ENCODE measurements at regions not wholly inside any gene's neighbourhood (a gene's known extent, or its start where the extent isn't known, plus 50 kb on each side); places are given as distances from the start of the nearest gene placed in this dataset.
"Not testable (repeated sequence)": the region's sequence is repeated elsewhere in the genome, so short reads cannot be mapped to it uniquely, and the experiment has no call there.

GRCh38 chr16:66251476-66252160, 114.9 kb upstream of the CDH5 start:
- TF ChIP-seq CTCF (IDR thresholded peaks at IDR 0.05; ENCODE audit: extremely low read depth, missing control alignments): no peak
- DNase-seq (ENCODE audit: low spot score): no peak

DNA sequence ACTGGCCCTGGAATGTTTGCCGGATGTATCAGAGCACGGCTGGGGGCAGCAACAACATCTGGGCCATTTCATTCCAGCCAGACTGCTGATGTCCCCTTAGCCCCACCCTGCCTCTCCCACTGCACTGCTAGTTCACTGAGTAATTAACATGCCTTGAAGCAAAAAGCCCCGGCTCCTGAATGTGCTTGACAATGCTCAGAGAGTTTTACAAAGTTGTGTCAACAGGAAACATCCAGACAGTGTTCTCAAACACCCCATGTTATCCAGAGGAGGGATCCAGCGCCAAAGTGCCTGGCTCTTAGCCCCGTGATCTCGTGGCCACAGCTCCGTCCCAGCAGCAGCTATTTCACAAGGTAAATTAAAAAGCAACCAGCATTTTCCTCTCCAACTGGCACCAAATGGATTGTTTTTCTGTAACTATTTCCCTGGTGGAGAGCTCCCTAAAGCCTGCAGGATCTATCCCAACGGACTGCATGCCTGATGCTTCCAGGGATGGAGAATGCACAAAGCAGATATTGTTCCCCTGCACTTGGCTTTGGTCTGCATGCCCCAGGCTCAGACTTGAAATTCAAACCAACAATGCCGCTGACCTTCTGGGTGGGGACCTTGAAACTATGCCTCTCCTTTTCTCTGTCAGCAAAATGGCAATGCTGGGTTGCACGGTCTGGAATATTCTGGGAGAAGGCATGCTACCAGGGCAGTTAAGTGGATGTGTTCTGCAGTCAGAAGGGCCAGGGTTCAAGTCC, 115.6 kb upstream of the CDH5 start:
- no peak for TF ChIP-seq CTCF (IDR thresholded peaks at IDR 0.05; ENCODE audit: extremely low read depth, missing control alignments)
- DNase-seq (ENCODE audit: low spot score): no peak

GRCh38 chr16:66247516-66248481, 118.7 kb upstream of the CDH5 start:
- TF ChIP-seq CTCF (IDR thresholded peaks at IDR 0.05; ENCODE audit: extremely low read depth, missing control alignments): no peak

DNA sequence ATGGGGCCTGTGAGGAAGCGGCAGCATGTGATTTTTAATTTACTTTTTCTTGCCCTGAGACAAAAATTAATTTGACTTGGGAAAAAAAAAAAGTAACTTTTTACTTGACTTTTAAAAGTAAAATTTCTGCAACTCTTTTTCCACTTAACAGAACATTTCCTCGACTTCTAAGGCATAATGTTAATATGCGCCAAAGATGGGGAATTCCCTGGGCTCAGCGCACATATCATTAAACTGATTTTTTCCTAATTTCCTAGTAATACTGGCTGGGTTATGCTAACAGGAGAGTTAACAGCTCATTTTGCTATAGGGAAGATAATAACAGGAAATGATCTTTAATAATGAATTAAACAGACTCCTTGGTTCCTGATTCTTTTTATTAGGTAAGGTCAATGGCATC, 120.6 kb upstream of the CDH5 start:
- no peak for DNase-seq (ENCODE audit: low spot score)
- no peak for TF ChIP-seq CTCF (IDR thresholded peaks at IDR 0.05; ENCODE audit: extremely low read depth, missing control alignments)

More at GRCh38 chr16:66247516-66248481, 118.7 kb upstream of the CDH5 start:
- DNase-seq (ENCODE audit: low spot score): no peak

DNA sequence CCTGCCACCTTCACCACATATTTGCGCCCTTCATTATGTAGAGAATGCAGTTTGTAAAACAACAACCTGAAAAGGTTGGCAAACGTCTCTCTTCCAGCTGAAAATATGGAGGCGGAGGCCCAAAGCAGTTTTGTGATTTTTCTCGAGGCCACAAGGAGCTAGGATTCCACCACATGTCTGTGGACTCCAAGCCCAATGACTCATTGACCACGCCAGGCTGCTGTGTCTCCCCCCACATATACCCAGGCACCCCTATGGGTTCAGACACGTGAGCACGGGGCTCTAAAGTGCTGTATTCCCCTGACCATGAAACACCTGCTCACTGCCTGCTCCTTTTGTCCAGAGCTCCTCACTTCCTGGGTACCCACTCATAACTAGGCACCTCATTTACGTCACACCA, 121.4 kb upstream of the CDH5 start:
- no peak for DNase-seq (ENCODE audit: low spot score)
- no peak for TF ChIP-seq CTCF (IDR thresholded peaks at IDR 0.05; ENCODE audit: extremely low read depth, missing control alignments)

DNA sequence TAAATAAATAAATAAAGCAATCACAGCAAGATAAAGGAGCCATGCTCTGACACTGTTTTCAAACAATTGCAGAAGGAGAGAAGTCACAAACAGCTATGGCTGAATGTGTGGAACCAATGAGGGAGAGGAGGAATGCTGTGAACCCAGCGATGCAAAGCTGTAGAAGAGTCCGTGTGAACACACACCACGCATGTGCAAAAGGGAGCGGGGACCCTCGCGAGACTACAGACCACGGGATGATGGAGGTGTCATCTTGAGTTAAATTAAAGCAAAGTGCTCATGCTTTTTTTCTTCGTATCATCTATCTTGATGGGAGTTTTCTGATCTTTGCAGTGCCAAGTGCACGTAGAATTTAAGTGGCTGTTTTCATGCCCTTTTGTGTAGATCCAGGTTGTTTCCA, 123.8 kb upstream of the CDH5 start:
- no peak for TF ChIP-seq CTCF (IDR thresholded peaks at IDR 0.05; ENCODE audit: extremely low read depth, missing control alignments)
- DNase-seq (ENCODE audit: low spot score): no peak

GRCh38 chr16:66242206-66242605, 124.3 kb upstream of the CDH5 start:
- not testable (repeated sequence) for DNase-seq (ENCODE audit: low spot score)
